GM10266 (cell line): ENCODE measurements at regions not wholly inside any gene's neighbourhood (a gene's known extent, or its start where the extent isn't known, plus 50 kb on each side); places are given as distances from the start of the nearest gene placed in this dataset.
"Not testable (repeated sequence)": the region's sequence is repeated elsewhere in the genome, so short reads cannot be mapped to it uniquely, and the experiment has no call there.

Experiments used
- DNase-seq: peaks from one replicate; pipeline ENCODE4 v3.0.0; 2012; ENCODE audit errors: extremely low spot score
- TF ChIP-seq, protein P1 (sequence below): IDR thresholded peaks from 2 replicates; pipeline ENCODE4 v1.5.1; 2012; ENCODE audit warnings: mild to moderate bottlenecking, low read depth; ENCODE audit not compliant: control insufficient read depth, insufficient read depth; ENCODE audit errors: missing control alignments

GRCh38 chr13:34376483-34376882, 558.5 kb downstream of the RFC3 start:
- DNase-seq: no peak
- TF ChIP-seq, protein P1, sequence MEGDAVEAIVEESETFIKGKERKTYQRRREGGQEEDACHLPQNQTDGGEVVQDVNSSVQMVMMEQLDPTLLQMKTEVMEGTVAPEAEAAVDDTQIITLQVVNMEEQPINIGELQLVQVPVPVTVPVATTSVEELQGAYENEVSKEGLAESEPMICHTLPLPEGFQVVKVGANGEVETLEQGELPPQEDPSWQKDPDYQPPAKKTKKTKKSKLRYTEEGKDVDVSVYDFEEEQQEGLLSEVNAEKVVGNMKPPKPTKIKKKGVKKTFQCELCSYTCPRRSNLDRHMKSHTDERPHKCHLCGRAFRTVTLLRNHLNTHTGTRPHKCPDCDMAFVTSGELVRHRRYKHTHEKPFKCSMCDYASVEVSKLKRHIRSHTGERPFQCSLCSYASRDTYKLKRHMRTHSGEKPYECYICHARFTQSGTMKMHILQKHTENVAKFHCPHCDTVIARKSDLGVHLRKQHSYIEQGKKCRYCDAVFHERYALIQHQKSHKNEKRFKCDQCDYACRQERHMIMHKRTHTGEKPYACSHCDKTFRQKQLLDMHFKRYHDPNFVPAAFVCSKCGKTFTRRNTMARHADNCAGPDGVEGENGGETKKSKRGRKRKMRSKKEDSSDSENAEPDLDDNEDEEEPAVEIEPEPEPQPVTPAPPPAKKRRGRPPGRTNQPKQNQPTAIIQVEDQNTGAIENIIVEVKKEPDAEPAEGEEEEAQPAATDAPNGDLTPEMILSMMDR: no peak

GRCh38 chr13:34381228-34381627, 560.8 kb upstream of the NBEA start:
- DNase-seq: no peak
- TF ChIP-seq, protein P1: no peak

DNA sequence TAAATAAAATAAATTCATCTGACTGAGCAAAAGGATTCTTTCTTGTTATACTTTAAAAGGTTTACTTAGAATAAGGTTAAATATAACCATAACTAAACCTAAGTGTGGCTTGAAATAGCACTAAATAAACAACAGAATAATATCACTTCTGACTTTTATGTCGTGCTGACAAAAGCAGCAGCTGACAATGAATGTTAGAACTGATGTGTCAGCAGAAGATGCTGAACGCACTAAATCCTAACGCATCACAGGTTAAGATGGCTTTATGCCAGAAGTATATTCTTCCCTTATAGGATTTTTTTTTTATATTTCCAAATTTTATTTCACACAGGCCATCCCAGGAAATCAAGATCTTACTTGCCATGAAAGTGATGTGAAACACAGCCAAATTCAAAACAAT, 558.3 kb upstream of the NBEA start:
- TF ChIP-seq, protein P1: no peak
- no peak for DNase-seq

DNA sequence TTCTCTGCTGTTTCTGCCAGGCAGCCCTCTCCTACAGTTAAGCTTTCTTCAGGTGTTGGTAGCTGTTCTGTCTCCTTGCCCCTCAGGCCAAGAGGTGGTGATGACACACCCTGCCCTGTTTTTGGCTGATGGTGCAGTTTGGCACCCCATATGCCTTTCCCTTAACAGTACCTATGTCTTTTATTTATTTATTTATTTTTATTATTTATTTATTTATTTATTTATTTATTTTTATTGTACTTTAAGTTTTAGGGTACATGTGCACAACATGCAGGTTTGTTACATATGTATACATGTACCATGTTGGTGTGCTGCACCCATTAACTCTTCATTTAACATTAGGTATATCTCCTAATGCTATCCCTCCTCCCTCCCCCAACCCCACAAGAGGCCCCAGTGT, 555.8 kb upstream of the NBEA start:
- DNase-seq: not testable (repeated sequence)

DNA sequence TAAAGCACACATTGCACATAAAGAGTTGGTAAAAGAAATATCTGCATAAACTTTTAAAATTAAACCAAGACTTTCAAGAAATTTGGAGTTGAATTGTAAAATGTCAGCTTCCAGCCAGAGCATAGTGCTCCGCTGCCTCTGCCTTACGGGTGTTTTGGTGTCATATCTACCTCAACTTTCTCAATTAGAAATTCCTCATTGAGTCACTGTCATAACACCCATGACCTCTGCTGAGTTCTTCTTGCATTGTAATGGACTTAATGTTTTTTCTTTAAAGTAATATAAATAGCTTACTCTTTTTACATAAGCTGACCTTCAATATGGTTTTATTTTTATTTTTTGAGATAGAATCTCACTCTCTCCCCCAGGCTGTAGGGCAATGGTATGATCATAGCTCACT, 551.0 kb upstream of the NBEA start:
- TF ChIP-seq, protein P1: no peak
- DNase-seq: no peak

DNA sequence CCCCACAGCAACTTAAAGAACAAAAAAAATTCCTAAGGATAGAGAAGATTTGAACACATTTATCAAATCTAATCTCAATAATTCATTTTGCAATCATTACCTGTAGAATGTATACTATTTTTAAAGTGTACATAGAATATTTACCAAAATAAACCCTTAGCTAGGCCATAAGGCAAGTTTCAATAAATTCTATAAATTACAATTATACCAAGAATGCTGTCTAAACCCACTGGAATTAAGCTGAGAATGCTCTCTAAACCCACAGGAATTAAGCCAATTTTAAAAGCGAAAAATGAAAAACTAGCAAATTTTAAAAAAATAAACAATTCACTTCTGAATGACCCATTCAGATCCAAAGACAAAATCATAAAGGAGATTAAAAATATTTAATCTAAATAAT, 540.4 kb upstream of the NBEA start:
- TF ChIP-seq, protein P1: no peak
- DNase-seq: no peak

GRCh38 chr13:34405410-34406181, 536.5 kb upstream of the NBEA start:
- TF ChIP-seq, protein P1: no peak
- no peak for DNase-seq

DNA sequence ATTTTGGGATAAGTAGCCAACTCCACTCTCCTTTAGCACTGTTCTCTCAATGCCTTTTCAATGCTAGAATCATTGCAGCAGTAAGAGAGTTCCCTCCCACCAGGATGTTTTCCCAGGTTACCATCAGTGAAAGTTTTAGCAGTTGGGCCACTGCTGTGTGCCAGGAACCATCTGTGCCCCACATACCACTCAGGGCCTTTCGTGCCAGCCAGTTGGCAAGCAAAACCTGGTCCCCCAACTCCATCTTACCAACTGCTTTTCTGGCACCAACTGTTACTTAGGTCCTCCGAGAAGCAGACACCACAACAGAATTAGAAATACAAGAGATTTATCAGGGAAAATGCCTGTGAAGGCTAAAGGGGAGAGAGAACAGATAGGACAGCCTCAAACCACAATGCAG, 533.4 kb upstream of the NBEA start:
- no peak for DNase-seq
- TF ChIP-seq, protein P1: no peak
